GM12878 (cell line): ENCODE measurements at regions not wholly inside any gene's neighbourhood (a gene's known extent, or its start where the extent isn't known, plus 50 kb on each side); places are given as distances from the start of the nearest gene placed in this dataset.

Experiments used
- ATAC-seq: fragments of 200-7000 bp; cut with Tn5 transposase; 3 replicates; pipeline ENCODE4 v1.9.1; 2020; ENCODE audit warnings: mild to moderate bottlenecking, moderate library complexity
- BruUV-seq: library from RNA; stranded (reverse); fragments of 400-500 nt; replicated peaks from 2 replicates; lab custom pipeline; 2021; lab: Mats Ljungman, UMichigan
- CTCF ChIA-PET: fragments of 300-600 bp; sonication (Branson Sonifier 250); formaldehyde crosslinking; extraction: SDS; loops from one replicate; lab custom pipeline; 2021; ENCODE audit warnings: inconsistent platforms; lab: Yijun Ruan, JAX
- POLR2A ChIA-PET: fragments of 350-600 bp; formaldehyde crosslinking; extraction: SDS; loops from one replicate; lab custom pipeline; 2021; ENCODE audit warnings: inconsistent platforms; lab: Charles Lee
- RAD21 ChIA-PET: fragments of 300-600 bp; sonication (Branson Sonifier 250); formaldehyde crosslinking; loops from one replicate; lab custom pipeline; 2023; ENCODE audit warnings: antibody characterized with exemption; ENCODE audit not compliant: unreplicated experiment; lab: Charles Lee
- SMC1A ChIA-PET: fragments of 300-600 bp; sonication (Branson Sonifier 250); formaldehyde crosslinking; loops from one replicate; lab custom pipeline; 2023; ENCODE audit not compliant: unreplicated experiment, uncharacterized antibody; lab: Charles Lee
- DNase-seq: peaks from one replicate; pipeline ENCODE4 v3.0.0-alpha.2; 2011; ENCODE audit warnings: low read depth, low spot score
- FAIRE-seq: peaks from 3 replicates; lab custom pipeline; 2011; peaks lifted over from hg19 to GRCh38; lab: Jason Lieb, UNC
- H2AFZ ChIP-seq: 2 replicates; pipeline ENCODE4 v1.6.0; 2011; ENCODE audit warnings: low read depth, low read length, control low read depth; ENCODE audit not compliant: control insufficient read depth
- H3K27ac ChIP-seq: 2 replicates; pipeline ENCODE4 v1.5.1; 2011; ENCODE audit warnings: control low read depth; ENCODE audit not compliant: control insufficient read depth, insufficient read depth
- H3K27me3 ChIP-seq, 2 experiments: replicated peaks in 1 of 2; 2 replicates each; pipeline versions ENCODE4 v1.6.0 to v1.6.1; 2011; ENCODE audit warnings: low read length in 1 of 2; ENCODE audit not compliant: control insufficient read depth in 2 of 2, insufficient read depth in 2 of 2
- H3K36me3 ChIP-seq, 2 experiments: 2 replicates each; pipeline ENCODE4 v1.5.1; 2011; ENCODE audit warnings: low read length in 1 of 2; ENCODE audit not compliant: control insufficient read depth in 2 of 2, insufficient read depth in 2 of 2
- H3K4me1 ChIP-seq: 2 replicates; pipeline ENCODE4 v1.6.1; 2011; ENCODE audit warnings: mild to moderate bottlenecking, low read length, moderate library complexity, mixed read lengths; ENCODE audit not compliant: control insufficient read depth, insufficient read depth
- H3K4me2 ChIP-seq: 2 replicates; pipeline ENCODE4 v1.6.0; 2011; ENCODE audit warnings: control low read depth; ENCODE audit not compliant: control insufficient read depth, insufficient read depth
- H3K4me3 ChIP-seq: fragments of 200-600 bp; sonication (generic); 2 replicates; pipeline ENCODE4 v1.5.1; 2016
- H3K79me2 ChIP-seq: 2 replicates; pipeline ENCODE4 v1.6.0; 2011; ENCODE audit warnings: low read length; ENCODE audit not compliant: control insufficient read depth, insufficient read depth
- H3K9ac ChIP-seq: 2 replicates; pipeline ENCODE4 v1.8.0; 2011; ENCODE audit warnings: low read length, control low read depth, mixed read lengths; ENCODE audit not compliant: control insufficient read depth, insufficient read depth
- H3K9me3 ChIP-seq: replicated peaks from 3 replicates; pipeline ENCODE4 v1.5.1; 2011; ENCODE audit warnings: mild to moderate bottlenecking, low read length; ENCODE audit not compliant: control insufficient read depth, insufficient read depth
- H4K20me1 ChIP-seq: 2 replicates; pipeline ENCODE4 v1.6.0; 2011; ENCODE audit not compliant: control insufficient read depth, insufficient read depth
- ATF7 ChIP-seq: fragments of 450-650 bp; IDR thresholded peaks from 2 replicates; pipeline ENCODE4 v1.6.1; 2016; ENCODE audit warnings: low read depth, mild to moderate bottlenecking
- BHLHE40 ChIP-seq, 2 experiments: fragments of 450-650 bp in 1 of 2; IDR thresholded peaks; 2 replicates each; pipeline ENCODE4 v1.6.1; 2011 to 2017; ENCODE audit warnings: low read depth in 2 of 2, borderline replicate concordance in 1 of 2, improper control_type of control experiment in 1 of 2, low read length in 1 of 2, mild to moderate bottlenecking in 1 of 2
- CHD2 ChIP-seq: IDR thresholded peaks from 2 replicates; pipeline ENCODE4 v1.6.1; 2011; ENCODE audit warnings: low read depth, low read length, improper control_type of control experiment, borderline replicate concordance
- DPF2 ChIP-seq: fragments of 450-650 bp; IDR thresholded peaks from 2 replicates; pipeline ENCODE4 v1.6.1; 2017; ENCODE audit warnings: mild to moderate bottlenecking
- IKZF2 ChIP-seq, 2 experiments: fragments of 450-650 bp; IDR thresholded peaks; 2 replicates each; pipeline ENCODE4 v1.6.1; 2017; ENCODE audit warnings: mild to moderate bottlenecking in 2 of 2, moderate library complexity in 2 of 2
- MYC ChIP-seq: IDR thresholded peaks from 2 replicates; pipeline ENCODE4 v1.6.1; 2011; ENCODE audit warnings: mild to moderate bottlenecking, low read length, moderate library complexity, inconsistent platforms; ENCODE audit not compliant: insufficient read depth, insufficient replicate concordance, insufficient read length, severe bottlenecking
- NFIC ChIP-seq: IDR thresholded peaks from 2 replicates; pipeline ENCODE4 v1.6.1; 2012; ENCODE audit warnings: low read depth, mild to moderate bottlenecking, inconsistent platforms, low read length, moderate library complexity
- NR2C1 ChIP-seq: fragments of 450-650 bp; IDR thresholded peaks from 2 replicates; pipeline ENCODE4 v1.6.1; 2017; ENCODE audit warnings: antibody characterized with exemption, mild to moderate bottlenecking, moderate library complexity
- RB1 ChIP-seq: fragments of 450-650 bp; formaldehyde crosslinking; IDR thresholded peaks from 2 replicates; pipeline ENCODE4 v1.6.1; 2017; ENCODE audit warnings: mild to moderate bottlenecking, borderline replicate concordance
- SPI1 ChIP-seq: IDR thresholded peaks from 2 replicates; pipeline ENCODE4 v1.6.1; 2011; ENCODE audit warnings: low read depth, mild to moderate bottlenecking, low read length, moderate library complexity, borderline replicate concordance; ENCODE audit not compliant: insufficient read depth
- SRF ChIP-seq, 2 experiments: IDR thresholded peaks; 2 replicates each; pipeline ENCODE4 v1.6.1; 2011; ENCODE audit warnings: low read depth in 2 of 2, low read length in 2 of 2, mild to moderate bottlenecking in 1 of 2, moderate library complexity in 1 of 2
- SUPT20H ChIP-seq: IDR thresholded peaks from 2 replicates; pipeline ENCODE4 v1.6.1; 2011; ENCODE audit warnings: low read depth, mild to moderate bottlenecking, low read length, moderate library complexity, borderline replicate concordance; ENCODE audit not compliant: control insufficient read depth
- WGBS: methylation state at CpG from one replicate; pipeline ENCODE4 v1.1.6; 2016; ENCODE audit warnings: low lambda C conversion rate; ENCODE audit not compliant: insufficient replicate concordance, insufficient coverage; ENCODE audit errors: missing lambda C conversion rate; 5-methylcytosine and 5-hydroxymethylcytosine counted together
- in situ Hi-C: fragments of 300-500 bp; cut with MboI; formaldehyde crosslinking; loops from 9 replicates; pipeline ENCODE4 v1.14.3; 2018; ENCODE audit warnings: mixed read lengths
- intact Hi-C: fragments of 100-400 bp; cut with micrococcal nuclease; formaldehyde crosslinking; loops from one replicate; pipeline ENCODE4 v1.14.2; 2022; ENCODE audit not compliant: unreplicated experiment
- TF ChIP-seq, protein P1 (sequence below): fragments of 450-650 bp; IDR thresholded peaks from 2 replicates; pipeline ENCODE4 v1.6.1; 2016; ENCODE audit warnings: mild to moderate bottlenecking, moderate library complexity, borderline replicate concordance
- TF ChIP-seq, protein P2 (sequence below): fragments of 450-650 bp; IDR thresholded peaks from 2 replicates; pipeline ENCODE4 v1.6.1; 2017; ENCODE audit warnings: mild to moderate bottlenecking, moderate library complexity
- TF ChIP-seq, protein P3 (sequence below): IDR thresholded peaks from 2 replicates; pipeline ENCODE4 v1.6.1; 2012; ENCODE audit warnings: low read depth, low read length, improper control_type of control experiment

DNA sequence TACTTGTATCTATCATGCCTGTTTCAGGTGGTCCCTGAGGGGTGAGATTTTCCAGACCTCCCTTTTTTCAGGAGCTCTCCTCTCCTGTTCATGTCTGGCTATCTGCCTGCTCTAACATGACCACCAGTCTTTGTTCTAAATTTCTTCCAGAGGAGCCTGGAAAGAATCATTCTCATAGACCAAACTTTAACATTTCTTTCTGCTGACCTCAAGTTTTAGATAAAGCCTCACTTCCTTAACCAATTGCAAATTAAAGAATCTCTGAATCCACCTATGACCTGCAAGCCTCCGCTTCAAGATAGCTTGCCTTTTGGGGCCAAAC is 97.6 kb downstream of the TEX51 start:
- H3K79me2 ChIP-seq: no peaks in the 10 kb centered on the region
- 86% methylated on average over 1 of the region's 1 CpG for WGBS
- BruUV-seq: no TSS peak
- no peaks in the 10 kb centered on the region for H3K4me1 ChIP-seq
- FAIRE-seq: no peak
- in situ Hi-C loops: no loop called here
- H3K27me3 ChIP-seq: no peaks in the 10 kb centered on the region
- no peak for DNase-seq
- H4K20me1 ChIP-seq: no peaks in the 10 kb centered on the region
- POLR2A ChIA-PET: no interaction called here
- no peak overlapping the region for H2AFZ ChIP-seq
- CTCF ChIA-PET: interaction anchor here (1.1 to 1.9 kb wide), 4 partner anchors 8 to 24 kb away, joined by 3 to 5 read pairs (median 3); no protein-coding TSS in a partner anchor
- H3K9me3 ChIP-seq: no peaks in the 10 kb centered on the region; the same call in 2 of the 3 replicates
- intact Hi-C loops: loop anchor here (10.0 kb wide), 1 partner anchor 1602 kb away; no protein-coding TSS in a partner anchor
- SMC1A ChIA-PET: interaction anchor here (1.0 kb wide), 1 partner anchor 8 kb away, joined by 3 read pairs; no protein-coding TSS in a partner anchor
- no peak for ATAC-seq
- no peak overlapping the region for H3K9ac ChIP-seq
- no peaks in the 10 kb centered on the region for H3K36me3 ChIP-seq
- H3K4me3 ChIP-seq: no peak overlapping the region
- no peak overlapping the region for H3K4me2 ChIP-seq
- RAD21 ChIA-PET: no interaction called here
- H3K27ac ChIP-seq: no peak overlapping the region
- no peak for TF ChIP-seq SPI1
- TF ChIP-seq ATF7: no peak
- no peak for TF ChIP-seq BHLHE40 (IDR thresholded peaks at IDR 0.05; ENCODE audit: borderline replicate concordance in 1 of 2, low read depth in 2 of 2, low read length in 1 of 2)
- TF ChIP-seq, protein P1, sequence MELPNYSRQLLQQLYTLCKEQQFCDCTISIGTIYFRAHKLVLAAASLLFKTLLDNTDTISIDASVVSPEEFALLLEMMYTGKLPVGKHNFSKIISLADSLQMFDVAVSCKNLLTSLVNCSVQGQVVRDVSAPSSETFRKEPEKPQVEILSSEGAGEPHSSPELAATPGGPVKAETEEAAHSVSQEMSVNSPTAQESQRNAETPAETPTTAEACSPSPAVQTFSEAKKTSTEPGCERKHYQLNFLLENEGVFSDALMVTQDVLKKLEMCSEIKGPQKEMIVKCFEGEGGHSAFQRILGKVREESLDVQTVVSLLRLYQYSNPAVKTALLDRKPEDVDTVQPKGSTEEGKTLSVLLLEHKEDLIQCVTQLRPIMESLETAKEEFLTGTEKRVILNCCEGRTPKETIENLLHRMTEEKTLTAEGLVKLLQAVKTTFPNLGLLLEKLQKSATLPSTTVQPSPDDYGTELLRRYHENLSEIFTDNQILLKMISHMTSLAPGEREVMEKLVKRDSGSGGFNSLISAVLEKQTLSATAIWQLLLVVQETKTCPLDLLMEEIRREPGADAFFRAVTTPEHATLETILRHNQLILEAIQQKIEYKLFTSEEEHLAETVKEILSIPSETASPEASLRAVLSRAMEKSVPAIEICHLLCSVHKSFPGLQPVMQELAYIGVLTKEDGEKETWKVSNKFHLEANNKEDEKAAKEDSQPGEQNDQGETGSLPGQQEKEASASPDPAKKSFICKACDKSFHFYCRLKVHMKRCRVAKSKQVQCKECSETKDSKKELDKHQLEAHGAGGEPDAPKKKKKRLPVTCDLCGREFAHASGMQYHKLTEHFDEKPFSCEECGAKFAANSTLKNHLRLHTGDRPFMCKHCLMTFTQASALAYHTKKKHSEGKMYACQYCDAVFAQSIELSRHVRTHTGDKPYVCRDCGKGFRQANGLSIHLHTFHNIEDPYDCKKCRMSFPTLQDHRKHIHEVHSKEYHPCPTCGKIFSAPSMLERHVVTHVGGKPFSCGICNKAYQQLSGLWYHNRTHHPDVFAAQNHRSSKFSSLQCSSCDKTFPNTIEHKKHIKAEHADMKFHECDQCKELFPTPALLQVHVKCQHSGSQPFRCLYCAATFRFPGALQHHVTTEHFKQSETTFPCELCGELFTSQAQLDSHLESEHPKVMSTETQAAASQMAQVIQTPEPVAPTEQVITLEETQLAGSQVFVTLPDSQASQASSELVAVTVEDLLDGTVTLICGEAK: no peak
- TF ChIP-seq, protein P2, sequence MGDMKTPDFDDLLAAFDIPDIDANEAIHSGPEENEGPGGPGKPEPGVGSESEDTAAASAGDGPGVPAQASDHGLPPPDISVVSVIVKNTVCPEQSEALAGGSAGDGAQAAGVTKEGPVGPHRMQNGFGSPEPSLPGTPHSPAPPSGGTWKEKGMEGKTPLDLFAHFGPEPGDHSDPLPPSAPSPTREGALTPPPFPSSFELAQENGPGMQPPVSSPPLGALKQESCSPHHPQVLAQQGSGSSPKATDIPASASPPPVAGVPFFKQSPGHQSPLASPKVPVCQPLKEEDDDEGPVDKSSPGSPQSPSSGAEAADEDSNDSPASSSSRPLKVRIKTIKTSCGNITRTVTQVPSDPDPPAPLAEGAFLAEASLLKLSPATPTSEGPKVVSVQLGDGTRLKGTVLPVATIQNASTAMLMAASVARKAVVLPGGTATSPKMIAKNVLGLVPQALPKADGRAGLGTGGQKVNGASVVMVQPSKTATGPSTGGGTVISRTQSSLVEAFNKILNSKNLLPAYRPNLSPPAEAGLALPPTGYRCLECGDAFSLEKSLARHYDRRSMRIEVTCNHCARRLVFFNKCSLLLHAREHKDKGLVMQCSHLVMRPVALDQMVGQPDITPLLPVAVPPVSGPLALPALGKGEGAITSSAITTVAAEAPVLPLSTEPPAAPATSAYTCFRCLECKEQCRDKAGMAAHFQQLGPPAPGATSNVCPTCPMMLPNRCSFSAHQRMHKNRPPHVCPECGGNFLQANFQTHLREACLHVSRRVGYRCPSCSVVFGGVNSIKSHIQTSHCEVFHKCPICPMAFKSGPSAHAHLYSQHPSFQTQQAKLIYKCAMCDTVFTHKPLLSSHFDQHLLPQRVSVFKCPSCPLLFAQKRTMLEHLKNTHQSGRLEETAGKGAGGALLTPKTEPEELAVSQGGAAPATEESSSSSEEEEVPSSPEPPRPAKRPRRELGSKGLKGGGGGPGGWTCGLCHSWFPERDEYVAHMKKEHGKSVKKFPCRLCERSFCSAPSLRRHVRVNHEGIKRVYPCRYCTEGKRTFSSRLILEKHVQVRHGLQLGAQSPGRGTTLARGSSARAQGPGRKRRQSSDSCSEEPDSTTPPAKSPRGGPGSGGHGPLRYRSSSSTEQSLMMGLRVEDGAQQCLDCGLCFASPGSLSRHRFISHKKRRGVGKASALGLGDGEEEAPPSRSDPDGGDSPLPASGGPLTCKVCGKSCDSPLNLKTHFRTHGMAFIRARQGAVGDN: no peak
- no peak for TF ChIP-seq MYC
- no peak for TF ChIP-seq CHD2
- no peak for TF ChIP-seq SRF (IDR thresholded peaks at IDR 0.05; ENCODE audit: low read depth in 2 of 2, low read length in 2 of 2)
- no peak for TF ChIP-seq NFIC
- no peak for TF ChIP-seq SUPT20H
- no peak for TF ChIP-seq DPF2
- TF ChIP-seq, protein P3, sequence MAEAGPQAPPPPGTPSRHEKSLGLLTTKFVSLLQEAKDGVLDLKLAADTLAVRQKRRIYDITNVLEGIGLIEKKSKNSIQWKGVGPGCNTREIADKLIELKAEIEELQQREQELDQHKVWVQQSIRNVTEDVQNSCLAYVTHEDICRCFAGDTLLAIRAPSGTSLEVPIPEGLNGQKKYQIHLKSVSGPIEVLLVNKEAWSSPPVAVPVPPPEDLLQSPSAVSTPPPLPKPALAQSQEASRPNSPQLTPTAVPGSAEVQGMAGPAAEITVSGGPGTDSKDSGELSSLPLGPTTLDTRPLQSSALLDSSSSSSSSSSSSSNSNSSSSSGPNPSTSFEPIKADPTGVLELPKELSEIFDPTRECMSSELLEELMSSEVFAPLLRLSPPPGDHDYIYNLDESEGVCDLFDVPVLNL: no peak
- TF ChIP-seq NR2C1: no peak
- no peak for TF ChIP-seq IKZF2 (IDR thresholded peaks at IDR 0.05)
- TF ChIP-seq RB1: no peak
